C4-2B (cell line): ENCODE measurements at regions not wholly inside any gene's neighbourhood (a gene's known extent, or its start where the extent isn't known, plus 50 kb on each side); places are given as distances from the start of the nearest gene placed in this dataset.

Experiments
- ZFX ChIP-seq: fragments of 450-650 bp; IDR thresholded peaks from 2 replicates; pipeline ENCODE4 v1.6.1; 2017
- TF ChIP-seq, protein P1 (sequence below): fragments of 450-650 bp; conservative IDR thresholded peaks from 2 replicates; pipeline ENCODE4 v1.5.1; 2017; ENCODE audit warnings: mild to moderate bottlenecking

DNA sequence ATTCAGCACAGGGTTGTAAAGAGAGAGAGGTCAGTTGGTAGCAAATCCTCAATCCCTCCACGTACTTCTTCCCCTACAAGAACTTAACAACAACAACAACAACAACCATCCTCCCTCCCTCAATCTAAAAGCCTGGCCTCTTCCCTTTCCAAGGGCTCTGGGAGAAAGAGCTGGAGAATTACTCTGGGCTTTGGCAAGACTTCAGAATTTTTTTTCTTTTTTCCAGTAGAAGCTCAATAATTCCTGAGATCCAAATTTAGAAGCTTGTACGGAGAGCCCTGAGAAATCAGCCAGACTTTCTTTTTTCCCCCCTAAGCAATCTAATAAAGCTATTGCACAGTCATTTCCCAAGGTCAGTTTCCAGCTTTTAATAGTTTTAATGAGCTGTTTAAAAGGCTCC is 95.8 kb upstream of the CACNA2D3 start:
- TF ChIP-seq, protein P1, sequence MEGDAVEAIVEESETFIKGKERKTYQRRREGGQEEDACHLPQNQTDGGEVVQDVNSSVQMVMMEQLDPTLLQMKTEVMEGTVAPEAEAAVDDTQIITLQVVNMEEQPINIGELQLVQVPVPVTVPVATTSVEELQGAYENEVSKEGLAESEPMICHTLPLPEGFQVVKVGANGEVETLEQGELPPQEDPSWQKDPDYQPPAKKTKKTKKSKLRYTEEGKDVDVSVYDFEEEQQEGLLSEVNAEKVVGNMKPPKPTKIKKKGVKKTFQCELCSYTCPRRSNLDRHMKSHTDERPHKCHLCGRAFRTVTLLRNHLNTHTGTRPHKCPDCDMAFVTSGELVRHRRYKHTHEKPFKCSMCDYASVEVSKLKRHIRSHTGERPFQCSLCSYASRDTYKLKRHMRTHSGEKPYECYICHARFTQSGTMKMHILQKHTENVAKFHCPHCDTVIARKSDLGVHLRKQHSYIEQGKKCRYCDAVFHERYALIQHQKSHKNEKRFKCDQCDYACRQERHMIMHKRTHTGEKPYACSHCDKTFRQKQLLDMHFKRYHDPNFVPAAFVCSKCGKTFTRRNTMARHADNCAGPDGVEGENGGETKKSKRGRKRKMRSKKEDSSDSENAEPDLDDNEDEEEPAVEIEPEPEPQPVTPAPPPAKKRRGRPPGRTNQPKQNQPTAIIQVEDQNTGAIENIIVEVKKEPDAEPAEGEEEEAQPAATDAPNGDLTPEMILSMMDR, result no peak
- no peak for TF ChIP-seq ZFX
